HepG2 (cell line): ENCODE measurements at regions not wholly inside any gene's neighbourhood (a gene's known extent, or its start where the extent isn't known, plus 50 kb on each side); places are given as distances from the start of the nearest gene placed in this dataset.

Experiments
- ATAC-seq: fragments of 200-7000 bp; cut with Tn5 transposase; 3 replicates; pipeline ENCODE4 v1.9.1; 2020; ENCODE audit warnings: mild to moderate bottlenecking, moderate library complexity
- BruUV-seq: library from RNA; stranded (reverse); fragments of 400-500 nt; replicated peaks from 2 replicates; lab custom pipeline; 2021; lab: Mats Ljungman, UMichigan
- CTCF ChIA-PET: fragments of 300-600 bp; formaldehyde crosslinking; extraction: SDS; loops from one replicate; lab custom pipeline; 2021; ENCODE audit warnings: low total read pairs, inconsistent platforms, low intra/inter-chr PET ratio; lab: Yijun Ruan, JAX
- POLR2A ChIA-PET: fragments of 350-600 bp; sonication (Branson Sonifier 250); formaldehyde crosslinking; loops from one replicate; lab custom pipeline; 2020; ENCODE audit warnings: antibody characterized with exemption, inconsistent platforms; lab: Yijun Ruan, JAX
- DNase-seq: peaks from one replicate; pipeline ENCODE4 v3.0.0-alpha.2; 2015; ENCODE audit warnings: low spot score
- FAIRE-seq: peaks from 3 replicates; lab custom pipeline; 2011; peaks lifted over from hg19 to GRCh38; lab: Jason Lieb, UNC
- H2AFZ ChIP-seq: one replicate; pipeline ENCODE4 v1.6.1; 2011; ENCODE audit warnings: low read length, inconsistent platforms
- H3K27ac ChIP-seq: fragments of 300-600 bp; 3 replicates; pipeline ENCODE4 v1.8.0; 2011; ENCODE audit warnings: mixed run types, mild to moderate bottlenecking, mixed read lengths, low read length, inconsistent platforms; ENCODE audit not compliant: insufficient read depth; ENCODE audit errors: extremely low read length
- H3K27me3 ChIP-seq, 2 experiments: fragments of 200-600 bp in 1 of 2; 2 replicates in 1 of 2; 3 replicates in 1 of 2; pipeline versions ENCODE4 v1.6.0 to v1.8.0; 2011; ENCODE audit warnings: low read length in 2 of 2, mild to moderate bottlenecking in 2 of 2, moderate library complexity in 2 of 2, inconsistent platforms in 1 of 2; ENCODE audit not compliant: insufficient read depth in 2 of 2, control insufficient read depth in 1 of 2
- H3K36me3 ChIP-seq, 2 experiments: fragments of 200-600 bp in 1 of 2; replicated peaks in 1 of 2; 2 replicates in 1 of 2; 3 replicates in 1 of 2; pipeline versions ENCODE4 v1.5.1 to v1.8.0; 2011; ENCODE audit warnings: low read length in 2 of 2, inconsistent platforms in 1 of 2; ENCODE audit not compliant: insufficient read depth in 2 of 2, control insufficient read depth in 1 of 2
- H3K4me1 ChIP-seq: 2 replicates; pipeline ENCODE4 v1.5.1; 2012; ENCODE audit warnings: low read length, inconsistent platforms; ENCODE audit not compliant: insufficient read depth
- H3K4me2 ChIP-seq: 2 replicates; pipeline ENCODE4 v1.6.0; 2011; ENCODE audit warnings: low read depth, low read length, inconsistent platforms
- H3K4me3 ChIP-seq, 3 experiments: fragments of 200-600 bp in 1 of 3; sonication (generic), shearing (Covaris generic) in 1 of 3; replicated peaks in 1 of 3; 2 replicates each; pipeline ENCODE4 v1.5.1; 2011 to 2016; ENCODE audit warnings: low read length in 3 of 3, inconsistent platforms in 2 of 3, low read depth in 2 of 3, mild to moderate bottlenecking in 2 of 3, control low read depth in 1 of 3, mixed read lengths in 1 of 3; ENCODE audit not compliant: insufficient read depth in 1 of 3
- H3K79me2 ChIP-seq: one replicate; pipeline ENCODE4 v1.6.1; 2011; ENCODE audit warnings: low read length, inconsistent platforms; ENCODE audit not compliant: insufficient read depth
- H3K9ac ChIP-seq: 2 replicates; pipeline ENCODE4 v1.6.0; 2011; ENCODE audit warnings: mild to moderate bottlenecking, low read depth, low read length, inconsistent platforms; ENCODE audit not compliant: insufficient read depth
- H3K9me3 ChIP-seq: 2 replicates; pipeline ENCODE4 v1.5.1; 2012; ENCODE audit warnings: mild to moderate bottlenecking, low read length
- H4K20me1 ChIP-seq: 2 replicates; pipeline ENCODE4 v1.6.0; 2011; ENCODE audit warnings: inconsistent platforms, mild to moderate bottlenecking, low read length, moderate library complexity; ENCODE audit not compliant: insufficient read depth
- CCDC6 ChIP-seq: sonication (generic); formaldehyde crosslinking; IDR thresholded peaks from 2 replicates; pipeline ENCODE4 v1.8.1; 2022; ENCODE audit warnings: mild to moderate bottlenecking, missing genetic modification reagents, moderate library complexity
- GATAD2A ChIP-seq: IDR thresholded peaks from 2 replicates; pipeline ENCODE4 v1.6.1; 2016
- KDM4B ChIP-seq: sonication (generic); formaldehyde crosslinking; IDR thresholded peaks from 2 replicates; pipeline ENCODE4 v1.4.0; 2020; ENCODE audit warnings: missing genetic modification reagents
- NCOA2 ChIP-seq: sonication (generic); formaldehyde crosslinking; IDR thresholded peaks from 2 replicates; pipeline ENCODE4 v1.8.0; 2022; ENCODE audit warnings: inconsistent platforms
- NFE2 ChIP-seq: sonication (generic); formaldehyde crosslinking; IDR thresholded peaks from 2 replicates; pipeline ENCODE4 v1.4.0; 2020; ENCODE audit warnings: missing genetic modification reagents
- RXRA ChIP-seq: sonication (generic); formaldehyde crosslinking; IDR thresholded peaks from 2 replicates; pipeline ENCODE4 v1.5.1; 2020; ENCODE audit warnings: missing genetic modification reagents
- SAFB2 ChIP-seq: sonication (generic); formaldehyde crosslinking; IDR thresholded peaks from 2 replicates; pipeline ENCODE4 v1.5.1; 2020; ENCODE audit warnings: missing genetic modification reagents, low read depth, mild to moderate bottlenecking, borderline replicate concordance
- SPEN ChIP-seq: sonication (generic); formaldehyde crosslinking; IDR thresholded peaks from 2 replicates; pipeline ENCODE4 v1.5.1; 2020; ENCODE audit warnings: low read depth, mild to moderate bottlenecking, missing genetic modification reagents
- XBP1 ChIP-seq: sonication (generic); formaldehyde crosslinking; IDR thresholded peaks from 2 replicates; pipeline ENCODE4 v1.5.0; 2020; ENCODE audit warnings: missing genetic modification reagents
- ZFP90 ChIP-seq: sonication (generic); formaldehyde crosslinking; IDR thresholded peaks from 2 replicates; pipeline ENCODE4 v1.8.0; 2022; ENCODE audit warnings: missing genetic modification reagents, mild to moderate bottlenecking, inconsistent platforms, borderline replicate concordance
- ZKSCAN1 ChIP-seq: fragments of 150-350 bp; IDR thresholded peaks from 2 replicates; pipeline ENCODE4 v1.6.1; 2014; ENCODE audit warnings: low read length
- ZKSCAN5 ChIP-seq: sonication (generic); formaldehyde crosslinking; IDR thresholded peaks from 2 replicates; pipeline ENCODE4 v1.5.1; 2020; ENCODE audit warnings: mild to moderate bottlenecking, missing genetic modification reagents
- ZNF180 ChIP-seq: sonication (generic); formaldehyde crosslinking; IDR thresholded peaks from 2 replicates; pipeline ENCODE4 v1.4.0; 2020; ENCODE audit warnings: low read depth, missing genetic modification reagents, borderline replicate concordance
- ZNF33A ChIP-seq: sonication (generic); formaldehyde crosslinking; IDR thresholded peaks from 2 replicates; pipeline ENCODE4 v1.5.1; 2020; ENCODE audit warnings: missing genetic modification reagents, mild to moderate bottlenecking, moderate library complexity, borderline replicate concordance
- ZNF44 ChIP-seq: sonication (generic); formaldehyde crosslinking; IDR thresholded peaks from 2 replicates; pipeline ENCODE4 v1.5.1; 2020; ENCODE audit warnings: mild to moderate bottlenecking, missing genetic modification reagents
- WGBS: methylation state at CpG from one replicate; pipeline ENCODE4 v1.1.6; 2017; ENCODE audit warnings: low lambda C conversion rate; 5-methylcytosine and 5-hydroxymethylcytosine counted together
- in situ Hi-C: cut with HindIII; loops from 2 replicates; pipeline ENCODE4 v1.10.0; 2017; ENCODE audit warnings: low pct_unique_long_range_greater_than_20kb; ENCODE audit not compliant: extremely low pct_ligation_motif_present
- intact Hi-C: fragments of 100-400 bp; cut with micrococcal nuclease; formaldehyde crosslinking; loops from one replicate; pipeline ENCODE4 v1.10.0; 2022; ENCODE audit not compliant: unreplicated experiment
- TF ChIP-seq, protein P1 (sequence below): sonication (generic); formaldehyde crosslinking; IDR thresholded peaks from 2 replicates; pipeline ENCODE4 v1.4.0; 2020; ENCODE audit warnings: missing genetic modification reagents
- TF ChIP-seq, protein P2 (sequence below): sonication (generic); formaldehyde crosslinking; IDR thresholded peaks from 2 replicates; pipeline ENCODE4 v1.5.0; 2020; ENCODE audit warnings: mild to moderate bottlenecking, missing genetic modification reagents
- TF ChIP-seq, protein P3 (sequence below): fragments of 450-650 bp; IDR thresholded peaks from 2 replicates; pipeline ENCODE4 v1.6.1; 2017; ENCODE audit warnings: mild to moderate bottlenecking
- TF ChIP-seq, protein P4 (sequence below): sonication (generic); formaldehyde crosslinking; IDR thresholded peaks from 2 replicates; pipeline ENCODE4 v1.4.0; 2020; ENCODE audit warnings: missing genetic modification reagents

DNA sequence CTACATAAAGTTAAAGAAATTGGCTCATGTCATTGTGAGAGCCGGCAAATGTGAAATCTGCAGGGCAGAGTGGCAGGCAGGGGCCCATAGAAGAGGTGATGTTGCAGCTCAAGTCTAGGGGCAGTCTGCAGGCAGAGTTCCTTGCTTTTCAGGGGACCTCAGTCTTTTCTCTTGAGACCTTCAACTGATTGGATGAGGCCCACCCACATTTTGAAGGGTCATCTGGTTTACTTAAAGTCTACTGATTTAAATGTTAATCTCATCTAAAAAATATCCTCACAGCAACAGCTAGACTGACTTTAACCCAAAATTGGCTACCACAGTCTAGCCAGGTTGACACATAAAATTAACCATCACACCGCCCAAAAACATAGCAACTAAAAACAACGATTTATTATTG lies 77.6 kb upstream of the ALDH1L1 start:
- H4K20me1 ChIP-seq = no peaks in the 10 kb centered on the region
- TF ChIP-seq ZNF44 (CRISPR knock-in tag) (no peak), XBP1 (CRISPR knock-in tag) (no peak), ZFP90 (no peak), RXRA (CRISPR knock-in tag) (no peak), SPEN (CRISPR knock-in tag) (no peak), ZNF33A (CRISPR knock-in tag) (no peak), CCDC6 (CRISPR knock-in tag) (no peak), SAFB2 (CRISPR knock-in tag) (no peak), NCOA2 (CRISPR knock-in tag) (no peak), ZKSCAN1 (no peak), ZNF180 (CRISPR knock-in tag) (no peak), KDM4B (CRISPR knock-in tag) (no peak), ZKSCAN5 (CRISPR knock-in tag) (no peak), NFE2 (CRISPR knock-in tag) (no peak), GATAD2A (CRISPR knock-in tag) (no peak)
- TF ChIP-seq, protein P1, sequence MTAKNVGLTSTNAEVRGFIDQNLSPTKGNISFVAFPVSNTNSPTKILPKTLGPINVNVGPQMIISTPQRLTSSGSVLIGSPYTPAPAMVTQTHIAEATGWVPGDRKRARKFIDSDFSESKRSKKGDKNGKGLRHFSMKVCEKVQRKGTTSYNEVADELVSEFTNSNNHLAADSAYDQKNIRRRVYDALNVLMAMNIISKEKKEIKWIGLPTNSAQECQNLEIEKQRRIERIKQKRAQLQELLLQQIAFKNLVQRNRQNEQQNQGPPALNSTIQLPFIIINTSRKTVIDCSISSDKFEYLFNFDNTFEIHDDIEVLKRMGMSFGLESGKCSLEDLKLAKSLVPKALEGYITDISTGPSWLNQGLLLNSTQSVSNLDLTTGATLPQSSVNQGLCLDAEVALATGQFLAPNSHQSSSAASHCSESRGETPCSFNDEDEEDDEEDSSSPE = no peak
- TF ChIP-seq, protein P2, sequence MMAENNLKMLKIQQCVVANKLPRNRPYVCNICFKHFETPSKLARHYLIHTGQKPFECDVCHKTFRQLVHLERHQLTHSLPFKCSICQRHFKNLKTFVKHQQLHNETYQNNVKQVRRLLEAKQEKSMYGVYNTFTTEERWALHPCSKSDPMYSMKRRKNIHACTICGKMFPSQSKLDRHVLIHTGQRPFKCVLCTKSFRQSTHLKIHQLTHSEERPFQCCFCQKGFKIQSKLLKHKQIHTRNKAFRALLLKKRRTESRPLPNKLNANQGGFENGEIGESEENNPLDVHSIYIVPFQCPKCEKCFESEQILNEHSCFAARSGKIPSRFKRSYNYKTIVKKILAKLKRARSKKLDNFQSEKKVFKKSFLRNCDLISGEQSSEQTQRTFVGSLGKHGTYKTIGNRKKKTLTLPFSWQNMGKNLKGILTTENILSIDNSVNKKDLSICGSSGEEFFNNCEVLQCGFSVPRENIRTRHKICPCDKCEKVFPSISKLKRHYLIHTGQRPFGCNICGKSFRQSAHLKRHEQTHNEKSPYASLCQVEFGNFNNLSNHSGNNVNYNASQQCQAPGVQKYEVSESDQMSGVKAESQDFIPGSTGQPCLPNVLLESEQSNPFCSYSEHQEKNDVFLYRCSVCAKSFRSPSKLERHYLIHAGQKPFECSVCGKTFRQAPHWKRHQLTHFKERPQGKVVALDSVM (CRISPR knock-in tag) = no peak
- TF ChIP-seq, protein P3, sequence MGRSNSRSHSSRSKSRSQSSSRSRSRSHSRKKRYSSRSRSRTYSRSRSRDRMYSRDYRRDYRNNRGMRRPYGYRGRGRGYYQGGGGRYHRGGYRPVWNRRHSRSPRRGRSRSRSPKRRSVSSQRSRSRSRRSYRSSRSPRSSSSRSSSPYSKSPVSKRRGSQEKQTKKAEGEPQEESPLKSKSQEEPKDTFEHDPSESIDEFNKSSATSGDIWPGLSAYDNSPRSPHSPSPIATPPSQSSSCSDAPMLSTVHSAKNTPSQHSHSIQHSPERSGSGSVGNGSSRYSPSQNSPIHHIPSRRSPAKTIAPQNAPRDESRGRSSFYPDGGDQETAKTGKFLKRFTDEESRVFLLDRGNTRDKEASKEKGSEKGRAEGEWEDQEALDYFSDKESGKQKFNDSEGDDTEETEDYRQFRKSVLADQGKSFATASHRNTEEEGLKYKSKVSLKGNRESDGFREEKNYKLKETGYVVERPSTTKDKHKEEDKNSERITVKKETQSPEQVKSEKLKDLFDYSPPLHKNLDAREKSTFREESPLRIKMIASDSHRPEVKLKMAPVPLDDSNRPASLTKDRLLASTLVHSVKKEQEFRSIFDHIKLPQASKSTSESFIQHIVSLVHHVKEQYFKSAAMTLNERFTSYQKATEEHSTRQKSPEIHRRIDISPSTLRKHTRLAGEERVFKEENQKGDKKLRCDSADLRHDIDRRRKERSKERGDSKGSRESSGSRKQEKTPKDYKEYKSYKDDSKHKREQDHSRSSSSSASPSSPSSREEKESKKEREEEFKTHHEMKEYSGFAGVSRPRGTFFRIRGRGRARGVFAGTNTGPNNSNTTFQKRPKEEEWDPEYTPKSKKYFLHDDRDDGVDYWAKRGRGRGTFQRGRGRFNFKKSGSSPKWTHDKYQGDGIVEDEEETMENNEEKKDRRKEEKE = no peak
- TF ChIP-seq, protein P4, sequence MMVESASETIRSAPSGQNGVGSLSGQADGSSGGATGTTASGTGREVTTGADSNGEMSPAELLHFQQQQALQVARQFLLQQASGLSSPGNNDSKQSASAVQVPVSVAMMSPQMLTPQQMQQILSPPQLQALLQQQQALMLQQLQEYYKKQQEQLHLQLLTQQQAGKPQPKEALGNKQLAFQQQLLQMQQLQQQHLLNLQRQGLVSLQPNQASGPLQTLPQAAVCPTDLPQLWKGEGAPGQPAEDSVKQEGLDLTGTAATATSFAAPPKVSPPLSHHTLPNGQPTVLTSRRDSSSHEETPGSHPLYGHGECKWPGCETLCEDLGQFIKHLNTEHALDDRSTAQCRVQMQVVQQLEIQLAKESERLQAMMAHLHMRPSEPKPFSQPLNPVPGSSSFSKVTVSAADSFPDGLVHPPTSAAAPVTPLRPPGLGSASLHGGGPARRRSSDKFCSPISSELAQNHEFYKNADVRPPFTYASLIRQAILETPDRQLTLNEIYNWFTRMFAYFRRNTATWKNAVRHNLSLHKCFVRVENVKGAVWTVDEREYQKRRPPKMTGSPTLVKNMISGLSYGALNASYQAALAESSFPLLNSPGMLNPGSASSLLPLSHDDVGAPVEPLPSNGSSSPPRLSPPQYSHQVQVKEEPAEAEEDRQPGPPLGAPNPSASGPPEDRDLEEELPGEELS = no peak
- ChIA-PET CTCF (no interaction called here), POLR2A (no interaction called here)
- no peak overlapping the region for H2AFZ ChIP-seq
- no peaks in the 10 kb centered on the region for H3K9me3 ChIP-seq
- ATAC-seq = no peak
- no peak overlapping the region for H3K27ac ChIP-seq
- intact Hi-C loops = no loop called here
- no peaks in the 10 kb centered on the region for H3K36me3 ChIP-seq
- H3K4me1 ChIP-seq = peaks cover 23% of the 10 kb centered on the region
- no peak overlapping the region for H3K4me2 ChIP-seq
- no peak for FAIRE-seq
- no TSS peak for BruUV-seq
- no peaks in the 10 kb centered on the region for H3K79me2 ChIP-seq
- H3K27me3 ChIP-seq = no peaks in the 10 kb centered on the region
- no peak overlapping the region for H3K9ac ChIP-seq
- no peak overlapping the region for H3K4me3 ChIP-seq
- DNase-seq = no peak
- 70% methylated on average over 3 of the region's 3 CpGs for WGBS
- in situ Hi-C loops = no loop called here
